ENCODE measurements at regions not wholly inside any gene's neighbourhood (a gene's known extent, or its start where the extent isn't known, plus 50 kb on each side); places are given as distances from the start of the nearest gene placed in this dataset.
"Not testable (repeated sequence)": the region's sequence is repeated elsewhere in the genome, so short reads cannot be mapped to it uniquely, and the experiment has no call there.

DNA sequence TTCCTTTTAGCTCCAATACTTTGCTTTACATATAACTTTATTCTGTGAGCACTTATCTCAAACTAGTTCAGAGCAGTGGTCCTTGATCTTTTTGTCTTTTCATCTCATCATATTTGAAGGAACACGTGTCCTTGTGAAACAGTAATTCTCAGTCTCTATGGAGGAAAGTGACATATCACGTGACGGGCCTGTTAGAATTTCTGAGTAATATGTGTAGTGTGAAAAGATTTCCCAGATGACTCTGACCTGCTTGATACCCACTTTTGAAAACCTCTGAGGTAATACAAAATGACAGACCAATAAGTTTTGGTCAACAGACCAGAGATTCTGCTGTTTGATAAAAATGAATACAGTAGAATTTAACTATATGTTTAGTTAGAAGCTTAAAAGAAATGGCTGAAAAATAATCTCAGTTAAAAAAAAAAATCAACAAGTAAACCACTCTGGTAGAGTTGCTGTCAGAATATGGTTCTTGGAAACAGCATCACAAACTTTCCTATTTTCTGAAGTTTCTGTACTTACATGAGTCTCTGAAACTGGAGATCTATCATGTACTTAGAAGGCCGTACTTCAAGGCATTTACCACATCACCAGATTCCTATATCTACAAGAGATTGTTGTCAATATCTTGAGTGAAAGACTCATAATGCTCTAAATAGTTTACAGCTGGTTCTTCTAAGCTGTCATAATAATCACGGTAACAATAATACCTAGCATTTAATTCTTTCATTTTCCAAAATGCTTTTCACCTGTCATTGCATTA is 590.2 kb upstream of the TBL1XR1 start:
- no peaks in the 10 kb centered on the region for H3K9me3 Mint-ChIP-seq
- H3K4me1 Mint-ChIP-seq (ENCODE audit: low read depth), result peaks cover 29% of the 10 kb centered on the region
- H3K36me3 Mint-ChIP-seq (ENCODE audit: low read depth), result peaks cover 1% of the 10 kb centered on the region
- intact Hi-C loops (cut with micrococcal nuclease), result loop anchor here (1.0 to 2.0 kb wide), 9 partner anchors 9 to 1362 kb away; partner anchors contain the start of gene TBL1XR1
- CTCF ChIA-PET, result no interaction called here
- DNase-seq, result peak; percentile 36
- no peaks in the 10 kb centered on the region for H3K27me3 Mint-ChIP-seq (ENCODE audit: low read depth)
- H3K27ac Mint-ChIP-seq, result peak overlapping the region; percentile 65
- H3K4me3 Mint-ChIP-seq, result no peak overlapping the region

DNA sequence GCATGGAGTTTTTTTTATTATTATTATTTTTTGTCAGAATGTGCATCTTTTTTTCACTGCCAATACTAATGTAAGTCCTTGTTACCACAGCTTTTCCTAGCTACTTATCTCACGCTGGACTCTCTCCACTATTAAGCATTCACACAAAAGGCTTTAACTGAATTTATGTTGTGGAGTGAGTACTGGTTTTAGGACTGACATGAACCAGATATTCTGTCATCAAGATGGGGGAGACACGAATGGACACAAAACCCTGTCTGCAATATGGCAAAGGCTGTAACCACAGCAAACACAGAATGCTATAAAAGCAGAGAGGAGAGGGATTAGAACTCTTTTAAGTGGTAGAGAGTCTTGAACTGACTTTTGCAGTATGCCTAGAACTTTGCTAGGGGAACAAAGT is 592.2 kb upstream of the TBL1XR1 start:
- H3K27ac Mint-ChIP-seq, result no peak overlapping the region

DNA sequence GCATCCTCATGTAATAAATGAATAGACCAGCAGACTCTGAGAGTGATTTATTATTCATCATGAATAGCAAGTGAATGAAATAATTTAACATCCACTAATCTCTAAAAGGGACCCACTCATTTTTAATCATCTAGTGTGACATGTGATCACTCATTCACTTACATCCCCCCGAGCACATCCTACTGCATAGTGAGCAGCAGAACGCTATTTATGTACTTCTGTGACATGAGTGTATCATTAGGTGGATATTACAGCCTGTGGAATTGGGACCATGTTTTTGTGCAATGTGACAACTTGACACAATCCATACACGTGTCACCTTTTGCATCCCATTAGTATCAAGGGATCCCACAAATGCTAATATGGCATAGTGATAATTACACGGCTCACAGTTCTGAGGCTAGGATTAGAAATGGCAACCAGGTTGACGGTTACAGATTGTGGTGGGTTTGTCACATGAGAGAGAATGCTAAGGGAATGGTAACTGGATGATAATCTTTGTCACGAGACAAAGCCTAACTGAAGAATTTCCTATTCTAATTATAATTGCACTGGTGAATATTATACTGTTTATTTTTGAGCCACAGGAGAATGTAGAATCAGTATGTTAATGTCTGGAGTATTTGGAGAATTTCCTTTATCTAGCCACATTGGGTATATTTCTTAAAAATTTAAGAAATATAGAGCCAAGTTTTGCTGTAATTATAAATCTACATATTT is 595.2 kb upstream of the TBL1XR1 start:
- H3K9me3 Mint-ChIP-seq, result no peaks in the 10 kb centered on the region
- H3K27me3 Mint-ChIP-seq (ENCODE audit: low read depth), result no peaks in the 10 kb centered on the region
- H3K27ac Mint-ChIP-seq, result no peak overlapping the region
- no peak for DNase-seq
- H3K4me3 Mint-ChIP-seq, result no peak overlapping the region
- H3K4me1 Mint-ChIP-seq (ENCODE audit: low read depth), result peaks cover 28% of the 10 kb centered on the region
- intact Hi-C loops (cut with micrococcal nuclease), result no loop called here
- no peaks in the 10 kb centered on the region for H3K36me3 Mint-ChIP-seq (ENCODE audit: low read depth)
- CTCF ChIA-PET, result no interaction called here

More for the DNA sequence above, 592.2 kb upstream of the TBL1XR1 start:
- CTCF ChIA-PET, result interaction anchor here (2.2 kb wide), 1 partner anchor 12 kb away, joined by 5 read pairs; no protein-coding TSS in a partner anchor
- peaks cover 32% of the 10 kb centered on the region for H3K4me1 Mint-ChIP-seq (ENCODE audit: low read depth)
- intact Hi-C loops (cut with micrococcal nuclease), result no loop called here
- H3K27me3 Mint-ChIP-seq (ENCODE audit: low read depth), result no peaks in the 10 kb centered on the region
- peaks cover 1% of the 10 kb centered on the region for H3K36me3 Mint-ChIP-seq (ENCODE audit: low read depth)
- H3K4me3 Mint-ChIP-seq, result no peak overlapping the region
- H3K9me3 Mint-ChIP-seq, result no peaks in the 10 kb centered on the region
- DNase-seq, result no peak

DNA sequence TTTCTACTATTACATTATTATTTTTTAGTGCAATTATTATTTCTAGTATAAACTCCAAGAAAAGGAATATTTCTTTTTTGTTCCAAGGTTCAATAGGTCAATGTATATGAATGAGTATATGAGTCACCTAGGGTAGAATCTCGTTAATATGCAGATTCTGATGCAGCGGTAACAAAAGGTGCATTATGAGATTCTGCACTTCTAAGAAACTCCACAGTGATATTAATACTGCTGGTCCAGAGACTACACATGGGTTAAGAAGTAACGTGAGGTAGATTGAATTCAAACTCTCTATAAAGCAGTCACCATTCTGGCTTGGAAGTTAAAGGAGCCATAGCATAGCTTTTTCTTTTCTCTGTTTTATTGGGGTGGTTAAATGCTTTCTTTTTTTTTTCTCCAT is 596.2 kb upstream of the TBL1XR1 start:
- H3K4me3 Mint-ChIP-seq, result no peak overlapping the region
- H3K27ac Mint-ChIP-seq, result no peak overlapping the region
- no peaks in the 10 kb centered on the region for H3K27me3 Mint-ChIP-seq (ENCODE audit: low read depth)
- CTCF ChIA-PET, result no interaction called here
- H3K36me3 Mint-ChIP-seq (ENCODE audit: low read depth), result no peaks in the 10 kb centered on the region
- intact Hi-C loops (cut with micrococcal nuclease), result no loop called here
- no peak for DNase-seq
- no peaks in the 10 kb centered on the region for H3K9me3 Mint-ChIP-seq
- peaks cover 20% of the 10 kb centered on the region for H3K4me1 Mint-ChIP-seq (ENCODE audit: low read depth)

DNA sequence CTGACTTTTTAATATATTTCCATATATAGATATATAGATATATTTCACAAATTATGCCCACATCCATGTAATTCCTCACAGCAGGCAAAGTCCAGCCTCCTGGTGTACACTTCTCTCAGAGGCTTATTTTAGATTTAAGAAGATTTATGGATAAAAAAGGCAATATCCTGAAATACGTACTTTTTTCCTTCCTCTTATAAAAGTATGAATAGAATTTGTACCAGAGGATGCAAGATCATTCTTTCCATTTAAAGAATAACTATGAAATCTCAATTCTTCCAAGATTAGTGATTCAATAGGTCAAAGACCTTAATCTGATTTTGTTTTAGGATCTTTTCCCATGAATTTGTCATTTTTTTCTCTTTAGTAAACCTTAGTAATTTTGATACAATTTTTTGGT is 597.9 kb upstream of the TBL1XR1 start:
- H3K4me1 Mint-ChIP-seq (ENCODE audit: low read depth), result peaks cover 27% of the 10 kb centered on the region
- no peak for DNase-seq
- H3K27me3 Mint-ChIP-seq (ENCODE audit: low read depth), result no peaks in the 10 kb centered on the region
- H3K36me3 Mint-ChIP-seq (ENCODE audit: low read depth), result no peaks in the 10 kb centered on the region
- H3K27ac Mint-ChIP-seq, result peak overlapping the region; percentile 87
- intact Hi-C loops (cut with micrococcal nuclease), result no loop called here
- no peak overlapping the region for H3K4me3 Mint-ChIP-seq
- H3K9me3 Mint-ChIP-seq, result no peaks in the 10 kb centered on the region
- CTCF ChIA-PET, result no interaction called here

DNA sequence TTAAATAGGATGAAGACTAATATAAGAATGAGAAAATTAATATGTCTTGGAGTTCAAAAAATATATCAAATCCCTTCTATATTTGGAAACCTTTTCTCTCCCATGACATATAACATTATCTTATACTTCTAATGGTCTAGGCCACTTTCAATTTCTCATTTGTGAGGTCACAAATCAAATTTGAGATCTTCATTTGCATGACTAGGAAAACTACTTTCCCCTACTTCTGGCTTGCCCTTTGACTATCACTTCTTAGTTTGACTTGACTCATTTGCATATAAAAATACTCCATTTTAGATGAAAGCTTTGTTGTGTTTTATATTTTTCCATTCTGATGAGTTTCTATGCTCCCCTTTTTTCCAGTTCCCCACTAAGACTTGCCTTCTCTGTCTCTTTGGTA is 598.6 kb upstream of the TBL1XR1 start:
- intact Hi-C loops (cut with micrococcal nuclease), result loop anchor here (1.0 kb wide), 3 partner anchors 9 to 376 kb away; no protein-coding TSS in a partner anchor
- H3K9me3 Mint-ChIP-seq, result no peaks in the 10 kb centered on the region
- no peaks in the 10 kb centered on the region for H3K27me3 Mint-ChIP-seq (ENCODE audit: low read depth)
- no peaks in the 10 kb centered on the region for H3K36me3 Mint-ChIP-seq (ENCODE audit: low read depth)
- DNase-seq, result no peak
- peaks cover 33% of the 10 kb centered on the region for H3K4me1 Mint-ChIP-seq (ENCODE audit: low read depth)
- H3K4me3 Mint-ChIP-seq, result no peak overlapping the region
- peak overlapping the region; percentile 87 for H3K27ac Mint-ChIP-seq
- CTCF ChIA-PET, result no interaction called here

DNA sequence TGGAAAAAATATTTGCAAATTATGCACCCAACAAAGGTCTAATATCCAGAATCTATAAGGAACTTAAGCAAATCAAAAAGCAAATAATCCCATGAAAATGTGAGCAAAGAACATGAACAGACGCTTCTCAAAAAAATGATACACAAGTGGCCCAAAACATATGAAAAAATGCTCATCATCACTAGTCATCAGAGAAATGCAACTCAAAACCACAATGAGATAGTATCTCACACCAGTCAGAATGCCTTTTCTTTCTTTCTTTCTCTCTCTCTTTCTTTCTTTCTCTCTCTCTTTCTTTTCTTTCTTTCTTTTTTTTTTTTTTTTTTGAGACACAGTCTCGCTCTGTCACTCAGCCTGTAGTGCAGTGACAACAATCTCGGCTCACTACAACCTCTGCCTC is 602.9 kb upstream of the TBL1XR1 start:
- not testable (repeated sequence) for DNase-seq, H3K27ac Mint-ChIP-seq

DNA sequence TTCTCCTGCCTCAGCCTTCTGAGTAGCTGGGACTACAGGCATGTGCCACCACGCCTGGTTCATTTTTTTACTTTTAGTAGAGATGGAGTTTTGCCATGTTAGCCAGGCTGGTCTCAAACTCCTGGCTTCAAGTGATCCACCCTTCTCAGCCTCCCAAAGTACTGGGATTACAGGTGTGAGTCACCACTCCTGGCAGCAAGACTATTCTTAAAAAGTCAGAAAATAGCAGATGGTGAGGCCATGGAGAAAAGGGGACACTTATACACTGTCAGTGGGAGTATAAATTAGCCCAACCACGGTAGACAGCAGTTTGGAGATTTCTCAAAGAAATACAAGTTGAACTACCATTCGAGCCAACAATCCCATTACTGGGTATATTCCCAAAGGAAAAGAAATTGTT is 603.3 kb upstream of the TBL1XR1 start:
- no peak overlapping the region for H3K4me3 Mint-ChIP-seq
- no peak for DNase-seq
- no peaks in the 10 kb centered on the region for H3K36me3 Mint-ChIP-seq (ENCODE audit: low read depth)
- peaks cover 23% of the 10 kb centered on the region for H3K4me1 Mint-ChIP-seq (ENCODE audit: low read depth)
- H3K27ac Mint-ChIP-seq, result no peak overlapping the region
- intact Hi-C loops (cut with micrococcal nuclease), result loop anchor here (1.0 kb wide), 1 partner anchor 10 kb away; no protein-coding TSS in a partner anchor
- H3K27me3 Mint-ChIP-seq (ENCODE audit: low read depth), result no peaks in the 10 kb centered on the region
- CTCF ChIA-PET, result no interaction called here
- no peaks in the 10 kb centered on the region for H3K9me3 Mint-ChIP-seq

More for the DNA sequence above, 602.9 kb upstream of the TBL1XR1 start:
- H3K36me3 Mint-ChIP-seq (ENCODE audit: low read depth); H3K4me3 Mint-ChIP-seq; H3K27me3 Mint-ChIP-seq (ENCODE audit: low read depth); H3K9me3 Mint-ChIP-seq: not testable (repeated sequence)
- CTCF ChIA-PET, result interaction anchor here (0.7 kb wide), 1 partner anchor 57 kb away, joined by 4 read pairs; no protein-coding TSS in a partner anchor
- H3K4me1 Mint-ChIP-seq (ENCODE audit: low read depth), result peaks cover 27% of the 10 kb centered on the region
- intact Hi-C loops (cut with micrococcal nuclease), result loop anchor here (1.0 kb wide), 1 partner anchor 10 kb away; no protein-coding TSS in a partner anchor

DNA sequence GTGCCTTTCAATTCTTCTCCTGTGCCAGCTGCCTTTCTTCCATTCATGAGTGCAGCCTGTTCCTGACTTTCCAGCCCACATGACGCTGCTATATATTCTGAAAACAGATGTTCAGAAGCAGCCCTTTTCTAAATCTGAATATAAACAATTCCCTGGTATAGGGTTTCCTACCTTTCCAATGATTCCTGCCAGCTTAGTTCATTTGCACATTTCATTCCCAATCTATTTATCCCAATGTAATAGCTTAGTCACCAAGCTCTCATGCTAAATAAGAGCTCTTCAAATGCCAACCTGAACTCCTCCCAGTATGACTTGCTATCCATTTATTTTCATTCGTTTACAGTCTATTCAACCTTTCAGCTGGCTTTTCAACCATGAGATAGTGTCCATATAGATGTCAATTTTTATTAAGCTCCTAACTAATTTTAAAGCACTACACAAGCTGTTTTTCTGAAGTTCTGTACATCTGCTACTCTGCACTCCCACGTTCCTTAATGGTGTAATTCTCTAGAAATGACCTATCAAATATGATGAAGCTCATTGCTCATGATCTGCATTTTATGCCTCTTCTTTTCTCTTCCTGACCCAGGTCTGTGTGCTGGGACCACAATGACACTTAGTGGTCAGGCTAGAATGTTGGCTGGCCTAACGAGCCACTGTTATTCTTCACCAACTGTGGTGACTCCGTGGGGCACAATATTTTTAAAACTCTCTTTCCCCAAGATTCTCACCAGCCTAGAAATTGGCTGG is 605.0 kb upstream of the TBL1XR1 start:
- Mint-ChIP-seq H3K4me3 (no peak overlapping the region), H3K27ac (no peak overlapping the region), H3K36me3 (ENCODE audit: low read depth) (no peaks in the 10 kb centered on the region), H3K4me1 (ENCODE audit: low read depth) (peaks cover 12% of the 10 kb centered on the region), H3K27me3 (ENCODE audit: low read depth) (no peaks in the 10 kb centered on the region), H3K9me3 (no peaks in the 10 kb centered on the region)
- CTCF ChIA-PET, result interaction anchor here (1.2 kb wide), 2 partner anchors 9 to 23 kb away, joined by 4 to 5 read pairs; no protein-coding TSS in a partner anchor
- intact Hi-C loops (cut with micrococcal nuclease), result no loop called here
- no peak for DNase-seq

DNA sequence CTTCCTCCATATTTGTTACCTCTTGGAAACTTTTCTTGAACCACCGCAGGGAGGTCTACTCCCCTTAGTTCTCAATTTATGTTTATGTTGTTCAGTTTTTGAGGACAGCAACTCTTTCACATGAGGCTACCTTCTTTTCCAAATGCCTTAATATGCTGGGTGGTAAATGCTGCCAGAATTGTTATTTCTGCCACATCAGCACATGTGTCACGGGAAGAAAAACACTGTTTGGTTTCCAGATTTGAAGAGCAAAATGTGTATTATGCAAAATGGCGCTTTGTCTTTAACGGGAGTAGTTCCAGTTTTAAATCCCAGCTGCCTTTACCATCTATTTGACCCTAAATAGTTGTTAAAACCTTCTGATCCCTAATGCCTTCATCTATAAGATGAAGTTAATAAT is 606.2 kb upstream of the TBL1XR1 start:
- intact Hi-C loops (cut with micrococcal nuclease), result no loop called here
- Mint-ChIP-seq H3K4me1 (ENCODE audit: low read depth) (peaks cover 12% of the 10 kb centered on the region), H3K9me3 (no peaks in the 10 kb centered on the region), H3K36me3 (ENCODE audit: low read depth) (no peaks in the 10 kb centered on the region), H3K27ac (no peak overlapping the region), H3K4me3 (no peak overlapping the region), H3K27me3 (ENCODE audit: low read depth) (no peaks in the 10 kb centered on the region)
- CTCF ChIA-PET, result interaction anchor here (1.2 kb wide), 2 partner anchors 8 to 24 kb away, joined by 4 to 5 read pairs; no protein-coding TSS in a partner anchor
- DNase-seq, result no peak

DNA sequence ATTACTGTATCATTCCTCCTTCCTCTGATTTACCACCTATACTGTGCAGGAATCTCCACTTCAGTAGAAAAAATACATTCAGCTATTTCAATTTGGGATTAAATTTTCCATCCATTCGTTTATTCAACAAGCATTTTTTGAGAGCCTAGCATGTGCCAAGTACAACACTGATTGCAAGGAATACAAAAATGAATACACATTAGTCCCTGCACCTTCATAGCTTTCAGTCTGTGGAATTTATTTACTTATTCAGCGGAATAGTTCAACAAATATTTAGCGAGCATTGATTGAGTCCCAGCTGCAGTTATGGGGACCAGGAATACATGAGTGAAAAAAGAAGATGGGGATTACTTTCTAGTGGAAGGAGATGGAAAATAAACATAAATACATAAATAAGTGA is 606.8 kb upstream of the TBL1XR1 start:
- no peak overlapping the region for H3K27ac Mint-ChIP-seq
- intact Hi-C loops (cut with micrococcal nuclease), result no loop called here
- no peaks in the 10 kb centered on the region for H3K27me3 Mint-ChIP-seq (ENCODE audit: low read depth)
- H3K9me3 Mint-ChIP-seq, result no peaks in the 10 kb centered on the region
- CTCF ChIA-PET, result no interaction called here
- DNase-seq, result no peak
- H3K36me3 Mint-ChIP-seq (ENCODE audit: low read depth), result no peaks in the 10 kb centered on the region
- H3K4me3 Mint-ChIP-seq, result no peak overlapping the region
- H3K4me1 Mint-ChIP-seq (ENCODE audit: low read depth), result peaks cover 12% of the 10 kb centered on the region

DNA sequence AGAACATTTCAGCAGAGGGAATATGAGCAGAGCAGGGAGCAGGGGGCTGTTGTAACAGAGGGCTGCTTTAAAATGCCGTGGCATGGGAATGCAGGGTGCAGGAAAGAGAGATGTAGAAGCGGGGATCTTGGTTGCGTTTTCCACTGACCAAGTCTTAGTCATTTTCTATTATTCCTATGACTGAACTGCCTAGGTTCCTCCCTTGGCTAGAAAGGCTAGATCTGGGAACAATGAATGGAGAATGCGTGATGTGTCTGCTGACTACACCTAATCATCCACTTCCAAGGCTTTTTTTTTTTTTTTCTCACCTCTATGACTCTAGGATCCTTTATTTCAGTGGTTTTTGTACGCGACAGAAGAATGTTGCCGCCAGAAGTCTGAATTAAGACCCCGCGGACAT is 607.4 kb upstream of the TBL1XR1 start:
- H3K4me3 Mint-ChIP-seq, result no peak overlapping the region
- intact Hi-C loops (cut with micrococcal nuclease), result no loop called here
- no peaks in the 10 kb centered on the region for H3K27me3 Mint-ChIP-seq (ENCODE audit: low read depth)
- H3K36me3 Mint-ChIP-seq (ENCODE audit: low read depth), result no peaks in the 10 kb centered on the region
- no peak for DNase-seq
- no peaks in the 10 kb centered on the region for H3K9me3 Mint-ChIP-seq
- H3K4me1 Mint-ChIP-seq (ENCODE audit: low read depth), result peaks cover 12% of the 10 kb centered on the region
- CTCF ChIA-PET, result no interaction called here
- no peak overlapping the region for H3K27ac Mint-ChIP-seq
